GM12872 (cell line): ENCODE measurements at regions not wholly inside any gene's neighbourhood (a gene's known extent, or its start where the extent isn't known, plus 50 kb on each side); places are given as distances from the start of the nearest gene placed in this dataset.

ENCODE experiments used
- CTCF ChIP-seq: IDR thresholded peaks from 3 replicates; pipeline ENCODE4 v1.5.1; 2011; ENCODE audit warnings: low read depth, mild to moderate bottlenecking, low read length, moderate library complexity; ENCODE audit not compliant: insufficient read depth

GRCh38 chrX:9403374-9403773, 61.5 kb upstream of the TBL1X start:
- TF ChIP-seq CTCF, result no peak

- TF ChIP-seq CTCF, result no peak
These were observed 50.4 kb upstream of the TBL1X start for GRCh38 chrX:9414416-9414815.
